BE2C (cell line): ENCODE measurements at regions not wholly inside any gene's neighbourhood (a gene's known extent, or its start where the extent isn't known, plus 50 kb on each side); places are given as distances from the start of the nearest gene placed in this dataset.

Experiments used
- DNase-seq: peaks from one replicate; pipeline ENCODE4 v3.0.0-alpha.2; 2020
- H3K27me3 ChIP-seq: fragments of 250-450 bp; sonication (Bioruptor Pico); 2 replicates; pipeline ENCODE4 v1.5.1; 2020; ENCODE audit warnings: mild to moderate bottlenecking
- H3K36me3 ChIP-seq: fragments of 250-450 bp; sonication (Bioruptor Pico); 2 replicates; pipeline ENCODE4 v1.5.1; 2020; ENCODE audit warnings: mild to moderate bottlenecking
- H3K4me1 ChIP-seq: fragments of 250-450 bp; sonication (Bioruptor Pico); 2 replicates; pipeline ENCODE4 v1.5.1; 2020
- H3K4me3 ChIP-seq: 2 replicates; pipeline ENCODE4 v1.5.1; 2011; ENCODE audit warnings: low read depth, low read length
- H3K9me3 ChIP-seq: fragments of 250-450 bp; sonication (Bioruptor Pico); 2 replicates; pipeline ENCODE4 v1.5.1; 2020
- TF ChIP-seq, protein P1 (sequence below): IDR thresholded peaks from 2 replicates; pipeline ENCODE4 v1.5.1; 2012; ENCODE audit warnings: mild to moderate bottlenecking, low read depth, low read length

GRCh38 chr5:117486261-117486660 is 911.6 kb upstream of the SEMA6A start:
- Histone ChIP-seq H3K27me3 (no peaks in the 10 kb centered on the region), H3K36me3 (no peaks in the 10 kb centered on the region), H3K4me1 (no peaks in the 10 kb centered on the region), H3K9me3 (no peaks in the 10 kb centered on the region), H3K4me3 (no peak overlapping the region)
- DNase-seq: no peak
- TF ChIP-seq, protein P1, sequence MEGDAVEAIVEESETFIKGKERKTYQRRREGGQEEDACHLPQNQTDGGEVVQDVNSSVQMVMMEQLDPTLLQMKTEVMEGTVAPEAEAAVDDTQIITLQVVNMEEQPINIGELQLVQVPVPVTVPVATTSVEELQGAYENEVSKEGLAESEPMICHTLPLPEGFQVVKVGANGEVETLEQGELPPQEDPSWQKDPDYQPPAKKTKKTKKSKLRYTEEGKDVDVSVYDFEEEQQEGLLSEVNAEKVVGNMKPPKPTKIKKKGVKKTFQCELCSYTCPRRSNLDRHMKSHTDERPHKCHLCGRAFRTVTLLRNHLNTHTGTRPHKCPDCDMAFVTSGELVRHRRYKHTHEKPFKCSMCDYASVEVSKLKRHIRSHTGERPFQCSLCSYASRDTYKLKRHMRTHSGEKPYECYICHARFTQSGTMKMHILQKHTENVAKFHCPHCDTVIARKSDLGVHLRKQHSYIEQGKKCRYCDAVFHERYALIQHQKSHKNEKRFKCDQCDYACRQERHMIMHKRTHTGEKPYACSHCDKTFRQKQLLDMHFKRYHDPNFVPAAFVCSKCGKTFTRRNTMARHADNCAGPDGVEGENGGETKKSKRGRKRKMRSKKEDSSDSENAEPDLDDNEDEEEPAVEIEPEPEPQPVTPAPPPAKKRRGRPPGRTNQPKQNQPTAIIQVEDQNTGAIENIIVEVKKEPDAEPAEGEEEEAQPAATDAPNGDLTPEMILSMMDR: no peak

GRCh38 chr5:117475919-117476318 is 901.3 kb upstream of the SEMA6A start:
- Histone ChIP-seq H3K9me3 (no peaks in the 10 kb centered on the region), H3K36me3 (no peaks in the 10 kb centered on the region), H3K4me1 (no peaks in the 10 kb centered on the region), H3K4me3 (no peak overlapping the region), H3K27me3 (no peaks in the 10 kb centered on the region)
- DNase-seq: no peak
- TF ChIP-seq, protein P1: no peak

DNA sequence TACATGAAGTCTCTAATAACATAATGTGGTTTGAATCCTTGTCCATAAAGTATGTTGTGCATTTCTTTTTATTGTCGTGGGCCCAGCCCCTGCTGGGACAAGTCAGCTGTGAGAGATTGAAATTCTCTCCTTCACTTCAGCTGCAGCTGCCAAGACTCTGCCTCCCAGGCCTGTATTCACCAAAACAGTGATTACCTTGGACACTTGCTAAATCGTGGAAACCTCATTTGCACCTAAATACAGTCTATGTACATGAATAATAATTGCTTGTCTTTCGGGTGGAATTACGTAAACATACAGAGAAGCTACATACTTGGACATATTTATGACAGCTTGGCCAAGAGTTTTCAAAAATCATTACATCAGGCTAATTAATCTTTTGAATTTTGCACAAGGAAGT is 898.5 kb upstream of the SEMA6A start:
- Histone ChIP-seq H3K4me3 (no peak overlapping the region), H3K27me3 (no peaks in the 10 kb centered on the region), H3K9me3 (no peaks in the 10 kb centered on the region), H3K36me3 (no peaks in the 10 kb centered on the region), H3K4me1 (no peaks in the 10 kb centered on the region)
- no peak for DNase-seq
- TF ChIP-seq, protein P1: no peak

DNA sequence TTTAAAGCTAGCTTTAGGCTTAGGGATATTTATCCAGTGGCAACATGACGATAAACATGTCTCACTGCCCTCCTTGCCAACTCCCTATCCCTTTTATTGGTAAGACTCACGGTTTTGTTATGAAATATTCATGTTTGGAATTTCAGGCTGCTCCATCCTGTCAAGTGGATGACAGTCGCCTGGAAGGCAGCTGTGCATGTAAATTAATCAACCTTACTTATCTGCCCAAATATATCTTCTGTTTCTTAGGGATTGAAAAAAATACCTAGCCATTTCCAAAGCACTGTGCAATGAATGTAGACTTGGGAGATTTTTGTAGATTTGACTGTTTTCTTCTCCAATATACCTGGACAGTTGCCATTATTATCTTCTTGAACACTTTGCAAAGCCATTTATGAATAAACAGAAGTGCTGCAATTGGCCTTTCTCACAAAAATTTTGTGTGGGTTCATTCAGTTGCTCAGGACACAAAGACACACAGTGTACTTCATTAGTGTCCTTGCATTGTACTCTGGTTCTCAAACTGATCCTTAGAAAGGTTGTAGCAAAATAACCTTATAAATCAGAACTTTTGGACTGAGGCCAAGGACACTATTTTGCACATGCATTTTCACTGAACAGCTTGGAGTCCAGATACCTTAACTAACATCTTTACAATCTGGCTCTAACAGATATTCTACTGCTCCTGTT is 889.4 kb upstream of the SEMA6A start:
- Histone ChIP-seq H3K36me3 (no peaks in the 10 kb centered on the region), H3K9me3 (no peaks in the 10 kb centered on the region), H3K27me3 (no peaks in the 10 kb centered on the region), H3K4me1 (peaks cover 4% of the 10 kb centered on the region; the same call in 1 of the 2 replicates), H3K4me3 (no peak overlapping the region)
- DNase-seq: no peak
- TF ChIP-seq, protein P1: no peak

GRCh38 chr5:117461966-117462365 is 887.3 kb upstream of the SEMA6A start:
- no peaks in the 10 kb centered on the region for H3K27me3 ChIP-seq
- H3K36me3 ChIP-seq: no peaks in the 10 kb centered on the region
- peaks cover 4% of the 10 kb centered on the region; the same call in 1 of the 2 replicates for H3K4me1 ChIP-seq
- TF ChIP-seq, protein P1: no peak
- no peak for DNase-seq
- H3K9me3 ChIP-seq: no peaks in the 10 kb centered on the region
- H3K4me3 ChIP-seq: no peak overlapping the region

- TF ChIP-seq, protein P1: no peak
- no peaks in the 10 kb centered on the region for H3K36me3 ChIP-seq
- DNase-seq: no peak
- H3K9me3 ChIP-seq: no peaks in the 10 kb centered on the region
- no peaks in the 10 kb centered on the region for H3K27me3 ChIP-seq
- H3K4me1 ChIP-seq: peaks cover 4% of the 10 kb centered on the region; the same call in 1 of the 2 replicates
- no peak overlapping the region for H3K4me3 ChIP-seq
These were observed 886.8 kb upstream of the SEMA6A start for GRCh38 chr5:117461403-117461802.
